Prostate gland (tissue), 2 donors: ENCODE measurements at regions not wholly inside any gene's neighbourhood (a gene's known extent, or its start where the extent isn't known, plus 50 kb on each side); places are given as distances from the start of the nearest gene placed in this dataset.

Source experiments
- POLR2A ChIP-seq: fragments of 450-650 bp; IDR thresholded peaks from one replicate; pipeline ENCODE4 v1.6.1; 2016; ENCODE audit warnings: antibody characterized with exemption, mild to moderate bottlenecking
- TF ChIP-seq, protein P1 (sequence below), 4 experiments: fragments of 200-600 bp in 2 of 4; fragments of 450-650 bp in 2 of 4; sonication (generic) in 2 of 4; IDR thresholded peaks; 1 replicate in 3 of 4; 2 replicates in 1 of 4; pipeline ENCODE4 v1.5.1; 2016 to 2019; ENCODE audit warnings: antibody characterized with exemption in 4 of 4, mild to moderate bottlenecking in 2 of 4, moderate library complexity in 2 of 4

DNA sequence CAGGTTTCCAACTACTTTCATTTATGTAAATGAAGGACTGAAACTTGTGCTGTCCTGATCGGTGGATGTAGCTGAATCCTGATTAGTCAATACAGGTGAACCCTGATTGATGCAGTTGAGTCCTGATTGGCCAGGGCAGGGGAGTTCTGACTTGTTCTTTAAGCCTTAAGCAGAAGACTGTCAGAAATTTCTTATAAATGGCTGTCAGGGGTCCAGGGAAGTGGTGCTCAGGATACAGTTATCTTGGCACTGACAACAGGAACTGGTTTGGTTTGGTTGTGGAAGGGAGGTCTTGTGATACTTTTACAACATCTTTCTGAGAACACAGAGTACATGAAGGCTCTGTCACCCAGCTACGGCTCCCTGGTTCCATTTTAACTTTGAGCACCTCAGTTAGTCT is 132.1 kb downstream of the KCNJ12 start:
- TF ChIP-seq POLR2A = no peak
- TF ChIP-seq, protein P1, sequence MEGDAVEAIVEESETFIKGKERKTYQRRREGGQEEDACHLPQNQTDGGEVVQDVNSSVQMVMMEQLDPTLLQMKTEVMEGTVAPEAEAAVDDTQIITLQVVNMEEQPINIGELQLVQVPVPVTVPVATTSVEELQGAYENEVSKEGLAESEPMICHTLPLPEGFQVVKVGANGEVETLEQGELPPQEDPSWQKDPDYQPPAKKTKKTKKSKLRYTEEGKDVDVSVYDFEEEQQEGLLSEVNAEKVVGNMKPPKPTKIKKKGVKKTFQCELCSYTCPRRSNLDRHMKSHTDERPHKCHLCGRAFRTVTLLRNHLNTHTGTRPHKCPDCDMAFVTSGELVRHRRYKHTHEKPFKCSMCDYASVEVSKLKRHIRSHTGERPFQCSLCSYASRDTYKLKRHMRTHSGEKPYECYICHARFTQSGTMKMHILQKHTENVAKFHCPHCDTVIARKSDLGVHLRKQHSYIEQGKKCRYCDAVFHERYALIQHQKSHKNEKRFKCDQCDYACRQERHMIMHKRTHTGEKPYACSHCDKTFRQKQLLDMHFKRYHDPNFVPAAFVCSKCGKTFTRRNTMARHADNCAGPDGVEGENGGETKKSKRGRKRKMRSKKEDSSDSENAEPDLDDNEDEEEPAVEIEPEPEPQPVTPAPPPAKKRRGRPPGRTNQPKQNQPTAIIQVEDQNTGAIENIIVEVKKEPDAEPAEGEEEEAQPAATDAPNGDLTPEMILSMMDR (IDR thresholded peaks at IDR 0.05) = no peak
